HG03442 (cell line): ENCODE measurements at regions not wholly inside any gene's neighbourhood (a gene's known extent, or its start where the extent isn't known, plus 50 kb on each side); places are given as distances from the start of the nearest gene placed in this dataset.

Experiments
- ATAC-seq: cut with Tn5 transposase; IDR thresholded peaks from one replicate; pipeline ENCODE4 v1.9.1; 2021; ENCODE audit warnings: mild to moderate bottlenecking, moderate library complexity; ENCODE audit not compliant: unreplicated experiment

DNA sequence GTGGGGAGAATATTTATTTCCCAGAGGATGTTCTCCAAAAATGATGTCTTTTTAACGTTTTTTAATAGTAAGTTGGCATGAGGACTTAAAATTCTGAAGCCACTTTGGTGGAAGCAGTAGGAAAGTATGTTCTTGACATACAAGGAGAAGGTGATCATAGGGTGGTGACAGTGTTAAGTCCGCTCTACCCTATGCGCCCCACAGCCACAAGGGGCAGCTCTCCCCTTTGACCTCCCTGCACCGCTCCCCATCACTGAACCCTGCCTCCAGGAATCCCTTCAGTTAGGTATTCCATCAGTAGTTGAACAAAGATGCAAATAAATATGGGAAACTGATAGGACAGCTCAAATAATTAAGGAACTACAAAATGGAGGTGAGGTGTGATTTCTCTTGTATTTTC is 111.4 kb downstream of the PLEKHG1 start:
- ATAC-seq = no peak

DNA sequence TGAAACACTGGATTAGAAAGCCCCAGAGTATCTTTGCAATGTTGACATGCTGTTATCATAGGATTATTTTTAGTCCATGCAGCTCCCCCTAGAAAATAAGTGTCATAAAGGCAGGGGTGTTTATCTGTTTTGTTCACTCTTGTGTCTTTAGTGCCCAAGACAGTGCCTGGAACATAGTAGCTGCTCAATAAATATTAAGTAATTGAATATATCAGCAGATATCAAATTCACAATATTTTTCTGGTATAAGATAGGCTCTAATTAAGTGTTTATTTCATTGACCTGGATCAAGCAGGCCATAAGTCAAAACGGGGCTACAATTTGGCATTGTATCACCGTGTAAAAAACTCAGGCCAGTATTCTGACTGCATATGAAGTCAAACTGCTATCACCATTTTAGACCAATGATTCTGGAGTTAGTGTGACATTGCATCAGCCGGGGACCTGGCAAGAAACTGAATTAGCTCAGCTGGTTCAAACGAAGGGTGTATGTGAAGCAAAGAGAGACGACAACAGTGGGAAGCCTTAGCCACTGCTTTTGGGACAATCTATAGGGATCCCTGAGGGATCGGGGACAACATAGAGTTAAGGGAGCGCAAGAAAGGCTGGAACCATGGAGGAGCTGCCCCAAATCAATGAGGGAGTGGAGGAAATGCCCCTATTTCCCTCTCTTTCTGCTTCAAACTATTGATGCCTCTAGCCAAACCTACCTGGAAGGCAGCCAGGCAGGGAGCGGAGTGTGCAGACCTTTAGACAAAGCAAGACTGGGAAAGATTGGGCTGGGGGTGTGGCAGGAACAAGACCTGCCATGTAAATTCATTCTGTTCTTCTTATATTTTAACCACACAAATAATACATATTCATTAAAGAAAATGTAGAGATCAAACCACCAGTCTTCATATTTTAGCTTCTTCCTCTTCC is 112.2 kb downstream of the PLEKHG1 start:
- ATAC-seq = no peak

DNA sequence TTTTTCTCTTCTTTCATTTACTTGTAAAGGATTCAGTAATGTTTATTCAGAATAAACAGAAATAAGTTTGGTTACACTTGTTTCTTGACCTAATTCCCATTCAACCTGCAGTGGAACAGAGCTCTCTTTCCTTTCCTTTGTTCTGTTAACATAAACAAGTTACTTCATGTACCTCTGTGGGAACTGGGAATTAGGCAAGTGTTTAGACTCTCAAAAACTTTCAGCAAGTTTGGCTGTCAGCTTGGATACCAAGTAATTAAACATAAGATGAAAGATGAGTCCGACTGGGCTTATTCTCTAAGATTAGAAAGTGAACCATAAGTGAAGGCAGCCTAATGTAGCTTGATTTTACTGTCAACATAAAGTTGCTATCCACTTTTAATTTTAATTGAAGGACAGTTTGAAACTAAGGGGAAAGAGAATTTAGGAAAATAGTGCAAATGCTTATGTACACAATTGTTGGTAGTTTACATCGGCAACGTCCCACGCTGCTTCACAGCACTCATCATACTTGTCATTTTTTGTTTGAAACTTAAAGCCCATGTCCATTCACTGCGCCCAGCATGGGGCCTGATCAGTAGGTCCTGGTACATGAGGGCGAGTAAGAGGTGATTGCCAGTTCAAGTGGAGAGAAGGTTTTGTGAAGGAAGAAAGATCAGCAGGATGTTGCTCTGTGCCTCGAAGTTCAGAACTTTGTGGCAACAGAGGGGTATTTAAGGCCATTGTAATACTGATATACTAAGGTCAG is 113.0 kb downstream of the PLEKHG1 start:
- no peak for ATAC-seq

DNA sequence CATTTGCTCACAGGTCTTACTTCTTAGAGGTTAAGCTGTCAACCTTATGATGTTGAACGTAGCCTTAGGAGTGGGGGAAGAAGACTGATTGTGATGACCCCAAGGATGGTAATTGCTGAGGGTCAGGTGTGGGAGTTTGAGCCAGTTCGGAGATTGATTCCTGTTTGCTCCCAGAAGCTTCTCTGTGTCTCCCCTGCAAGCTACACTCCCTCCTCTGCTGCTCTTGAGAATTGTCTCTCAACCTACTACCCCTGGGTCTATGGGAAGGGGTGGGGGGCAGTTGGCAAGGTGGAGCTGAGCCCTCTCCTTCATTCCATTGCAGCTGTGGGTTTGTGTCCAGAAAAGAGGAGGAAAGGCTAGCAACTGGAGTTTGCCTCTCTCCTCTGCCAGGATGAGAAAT is 113.8 kb downstream of the PLEKHG1 start:
- ATAC-seq = no peak

DNA sequence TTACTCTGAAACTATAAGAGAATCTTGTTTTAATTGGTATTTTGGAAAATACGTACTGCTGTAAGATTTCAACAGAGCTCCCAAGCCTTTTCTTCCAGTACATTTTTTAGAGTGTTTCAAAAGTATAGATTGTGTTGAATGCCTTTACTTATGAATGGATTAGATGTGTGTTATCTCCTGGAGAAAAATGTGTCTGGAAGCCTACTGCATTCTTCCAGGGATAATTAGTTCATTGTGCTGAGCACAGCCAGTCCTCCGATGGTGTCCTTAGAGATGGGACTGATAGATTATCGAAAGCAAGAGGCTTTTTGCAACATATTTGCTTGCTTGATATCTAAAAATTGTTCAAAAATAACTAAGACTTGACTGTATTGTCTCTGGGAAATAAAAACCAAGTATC is 114.2 kb downstream of the PLEKHG1 start:
- no peak for ATAC-seq

DNA sequence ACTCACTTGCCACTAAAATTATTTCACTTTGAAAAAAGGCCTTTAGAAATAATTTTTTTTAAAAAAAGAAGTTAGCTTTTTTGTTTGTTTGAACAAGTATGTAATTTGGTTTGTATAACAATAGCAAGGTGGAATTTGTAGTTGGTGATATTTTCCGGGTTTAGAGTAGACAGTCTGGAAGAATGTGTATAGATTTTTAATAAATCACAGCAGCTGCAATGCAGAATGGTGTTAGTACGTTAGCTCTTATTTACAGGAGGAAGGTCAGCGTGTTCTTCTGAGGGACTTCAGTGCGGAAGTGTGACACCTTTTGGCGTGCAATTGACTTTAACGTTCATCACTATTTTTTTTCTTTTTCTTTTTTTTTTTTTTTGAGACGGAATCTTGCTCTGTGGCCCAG is 115.4 kb downstream of the PLEKHG1 start:
- ATAC-seq = no peak

DNA sequence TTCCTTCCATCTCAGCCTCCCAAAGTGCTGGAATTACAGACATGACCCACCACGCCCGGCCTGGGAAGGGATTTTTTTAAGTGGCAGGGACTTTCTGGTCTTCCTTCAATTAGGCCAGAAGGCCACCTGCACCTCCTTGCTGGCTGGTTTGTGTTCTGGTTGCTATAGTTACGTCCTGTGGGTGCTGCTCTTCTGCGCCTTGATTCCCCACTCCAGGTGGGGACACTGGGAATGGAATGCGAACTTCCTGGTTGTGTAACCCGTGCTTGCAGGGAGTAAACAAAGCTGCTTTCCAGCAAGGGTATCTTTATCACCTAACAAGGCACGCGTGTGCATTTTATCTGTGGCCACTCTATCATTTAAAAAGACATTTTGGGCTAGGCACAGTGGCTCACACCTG is 117.7 kb downstream of the PLEKHG1 start:
- no peak for ATAC-seq

DNA sequence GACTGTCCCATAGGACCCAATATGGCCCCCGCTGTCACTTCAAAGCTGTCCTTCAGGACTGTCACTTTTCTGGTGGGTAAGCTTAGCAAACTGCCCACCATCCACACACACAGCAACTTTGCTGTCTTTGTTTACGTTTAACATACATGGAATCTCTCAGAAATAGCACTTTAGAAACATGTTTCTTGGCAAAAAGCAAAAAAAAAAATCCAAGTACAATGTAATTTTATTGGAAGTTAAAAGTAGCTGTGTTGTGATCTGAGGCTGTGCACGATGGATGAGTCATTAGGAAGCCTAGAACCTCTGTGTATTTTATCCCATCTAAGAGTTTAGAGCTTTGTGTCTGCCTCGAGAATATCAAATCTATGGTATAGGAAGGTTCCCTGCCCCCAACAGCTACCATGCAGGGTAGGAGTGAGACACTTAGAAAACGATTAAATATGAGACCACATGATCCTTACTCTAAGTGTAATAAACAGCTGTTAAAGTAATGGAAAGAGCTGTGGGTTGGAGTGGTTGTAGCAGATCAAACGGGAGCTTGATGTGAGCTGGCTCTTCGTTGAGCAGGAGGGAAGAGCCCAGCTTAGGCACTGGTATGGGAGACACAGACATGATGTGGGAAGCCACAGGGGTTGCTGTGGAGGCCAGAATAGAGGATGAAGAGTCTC is 119.5 kb downstream of the PLEKHG1 start:
- no peak for ATAC-seq

DNA sequence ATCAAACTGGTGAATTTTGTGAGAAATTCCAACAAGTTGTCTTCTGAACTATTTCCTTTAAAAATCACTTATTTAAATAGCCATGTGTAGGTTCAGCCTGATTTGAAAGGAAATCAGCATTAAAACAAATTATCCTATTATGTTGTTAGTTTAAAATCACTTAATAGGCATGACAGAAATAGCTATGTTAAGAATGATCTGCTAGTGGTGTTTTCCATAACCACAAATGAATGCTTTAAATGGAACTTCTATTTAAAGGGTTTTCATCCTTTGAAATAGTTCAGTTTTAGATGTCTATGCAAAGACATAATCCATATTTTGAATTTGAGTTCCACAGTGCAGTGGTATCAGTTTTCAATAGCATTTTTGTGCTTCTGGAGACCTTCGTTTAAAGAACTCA is 120.1 kb downstream of the PLEKHG1 start:
- ATAC-seq = no peak

DNA sequence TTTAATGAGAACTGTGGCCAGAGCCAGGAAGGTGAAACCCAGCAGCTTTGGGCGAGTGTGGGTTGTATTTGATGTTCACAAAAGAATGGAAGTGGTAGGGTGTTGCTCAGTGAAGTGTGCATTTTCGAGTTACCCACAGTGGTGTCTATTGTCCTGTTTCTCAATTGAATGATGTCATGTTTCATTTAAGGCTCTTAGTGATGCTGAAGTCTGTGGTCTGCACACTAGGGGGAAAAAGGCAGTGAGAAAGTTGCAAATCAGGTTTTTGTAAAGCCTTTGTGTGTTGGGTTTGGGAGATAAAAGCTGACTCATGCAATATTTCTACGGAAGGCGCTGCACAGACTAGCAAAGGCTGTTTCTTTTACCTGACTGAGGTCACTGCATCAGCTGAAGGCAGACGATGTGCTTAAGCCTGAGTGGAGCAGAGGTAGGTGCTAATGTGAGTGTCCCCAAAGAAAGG is 121.1 kb downstream of the PLEKHG1 start:
- ATAC-seq = peak; percentile 99

DNA sequence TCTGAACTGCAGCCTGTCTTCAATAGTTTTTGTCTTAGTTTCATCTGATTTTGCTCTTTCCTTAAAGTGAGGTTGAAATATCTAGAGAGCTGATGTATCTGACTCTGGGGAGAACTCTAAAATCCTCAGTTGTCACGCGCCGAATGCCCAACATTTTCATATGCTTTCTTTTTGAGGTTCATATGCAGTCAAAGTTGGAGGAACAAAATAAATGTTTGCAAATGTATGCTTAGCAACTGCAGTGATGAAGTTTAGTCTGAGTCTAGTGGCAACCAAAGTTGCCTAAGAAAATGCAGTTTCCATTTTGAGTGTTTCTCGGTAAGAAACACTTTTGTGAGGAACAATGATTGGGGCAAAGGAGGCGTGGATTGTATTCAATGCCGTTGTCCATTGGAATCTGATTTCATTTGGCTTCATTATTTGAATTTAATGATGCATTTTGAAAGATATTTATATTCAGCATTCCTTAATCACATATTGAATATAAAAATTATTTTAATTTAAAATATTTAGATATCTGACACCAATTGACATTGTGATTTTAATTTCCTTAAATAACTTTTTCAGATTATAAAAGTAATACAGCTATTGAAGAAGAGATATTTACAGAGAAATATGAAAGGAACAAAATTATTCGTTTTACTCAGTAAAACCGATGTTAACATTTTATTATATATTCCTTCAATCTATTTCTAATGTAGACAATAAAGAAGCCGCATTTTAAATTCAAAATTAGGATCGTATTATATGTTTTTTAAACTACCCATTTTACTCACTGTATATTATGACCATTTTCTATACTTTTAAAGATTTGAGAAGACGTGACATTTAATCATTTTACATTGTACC is 122.0 kb downstream of the PLEKHG1 start:
- no peak for ATAC-seq

DNA sequence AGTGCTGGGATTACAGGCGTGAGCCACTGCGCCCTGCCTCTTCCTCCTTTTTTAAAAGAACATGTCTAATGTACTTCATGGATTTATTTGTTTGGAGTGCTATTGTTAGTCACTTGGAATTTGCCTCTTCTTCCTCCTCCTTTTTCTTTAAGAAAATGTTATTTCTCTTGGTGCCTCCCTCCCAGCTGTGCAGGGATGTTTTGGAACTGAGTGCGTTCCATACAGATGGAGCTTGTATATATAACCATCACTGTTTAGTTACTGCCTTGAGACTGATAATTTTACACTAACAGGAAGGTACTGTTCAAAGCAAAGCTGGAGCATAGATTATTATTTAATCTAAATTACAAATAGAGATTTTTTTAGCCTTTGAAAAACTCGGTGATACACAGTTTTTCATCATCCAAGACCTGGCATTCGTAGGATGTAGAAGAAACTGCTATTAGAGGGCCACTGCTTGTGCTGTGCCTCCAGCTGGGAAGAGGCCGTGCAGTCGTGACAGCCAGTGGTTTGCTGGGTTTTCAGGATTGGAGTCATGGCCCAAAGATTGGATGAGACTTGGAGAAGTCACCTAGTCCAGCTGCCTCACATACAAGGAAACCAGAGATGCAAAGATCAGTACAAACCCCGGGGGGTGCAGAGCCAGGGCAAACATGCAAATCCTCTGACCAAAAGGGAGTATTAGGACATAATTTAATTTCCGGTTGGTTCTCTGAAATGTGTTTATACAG is 123.1 kb downstream of the PLEKHG1 start:
- no peak for ATAC-seq

DNA sequence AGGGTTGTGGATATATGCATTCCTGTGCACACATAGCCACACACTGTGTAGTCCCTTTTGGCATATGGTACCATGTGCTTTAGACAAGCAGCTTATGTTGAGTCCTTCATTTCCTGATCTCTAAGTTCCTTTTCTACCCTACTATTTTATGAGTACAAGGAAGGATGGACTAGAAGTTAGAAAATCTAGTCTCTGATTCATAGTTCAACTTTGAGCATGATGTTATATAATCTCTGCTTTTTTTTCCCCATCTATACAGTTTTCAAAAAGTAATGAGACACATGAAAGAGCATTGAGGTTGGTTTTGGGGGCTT is 123.6 kb downstream of the PLEKHG1 start:
- ATAC-seq = no peak

DNA sequence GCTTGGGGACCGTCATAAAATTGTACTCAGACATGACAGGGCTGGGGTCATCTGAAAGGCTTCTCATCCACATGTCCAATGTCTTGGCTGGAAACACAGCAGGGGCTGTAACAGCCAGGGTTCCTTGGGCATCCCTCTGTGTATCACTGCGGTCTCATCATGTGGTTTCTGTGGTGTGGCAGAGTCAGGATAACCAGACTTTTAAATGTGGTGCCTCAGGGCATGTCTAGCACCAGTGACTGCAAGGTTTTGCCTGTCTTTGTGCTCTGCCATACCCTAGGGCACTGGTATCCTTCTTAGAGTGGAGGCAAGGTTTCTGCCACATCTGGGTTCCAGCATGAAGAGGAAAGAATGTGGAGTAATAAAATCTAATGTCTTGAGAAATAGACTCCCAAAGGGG is 124.2 kb downstream of the PLEKHG1 start:
- no peak for ATAC-seq

DNA sequence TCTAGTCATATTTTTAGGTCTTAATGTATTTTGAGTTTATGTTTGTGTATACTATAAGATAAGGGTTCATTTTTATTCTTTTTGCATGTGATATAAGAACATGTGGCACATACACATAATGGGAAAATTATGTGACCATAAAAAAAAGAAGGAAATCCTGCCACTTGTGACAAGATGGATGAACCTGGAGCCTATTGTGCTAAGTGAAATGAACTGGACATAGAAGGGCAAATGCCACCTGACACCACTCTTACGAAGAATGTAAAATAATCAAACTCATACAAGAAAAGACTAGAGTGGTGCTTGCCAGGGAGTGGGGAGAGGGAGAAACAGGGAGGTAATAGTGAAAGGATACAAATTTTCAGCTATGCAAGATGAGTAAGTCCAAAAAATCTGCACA is 126.1 kb downstream of the PLEKHG1 start:
- no peak for ATAC-seq

DNA sequence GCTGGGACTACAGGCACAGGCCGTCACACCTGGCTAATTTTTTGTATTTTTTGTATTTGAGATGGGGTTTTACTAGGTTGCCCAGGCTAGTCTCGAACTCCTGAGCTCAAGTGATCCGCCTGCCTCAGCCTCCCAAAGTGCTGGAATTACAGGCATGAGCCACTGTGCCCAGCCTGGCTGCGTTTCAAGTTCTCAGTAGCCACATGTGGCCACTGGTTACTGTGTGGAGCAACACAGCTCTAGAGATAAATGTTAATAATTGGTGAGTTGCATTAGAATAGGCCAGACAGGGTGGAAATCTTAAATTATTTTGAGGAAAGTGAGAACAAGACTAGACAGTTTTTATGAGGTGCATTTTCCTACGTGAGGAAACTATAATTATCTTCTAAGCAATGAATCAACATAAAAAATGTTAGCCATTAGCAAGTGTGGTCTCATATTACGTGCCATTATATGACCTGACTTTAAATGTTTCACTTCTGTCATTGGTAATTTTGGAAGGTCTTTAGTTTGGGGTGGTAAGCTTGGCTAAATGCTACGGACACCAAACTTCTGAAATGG is 129.6 kb downstream of the PLEKHG1 start:
- ATAC-seq = no peak

DNA sequence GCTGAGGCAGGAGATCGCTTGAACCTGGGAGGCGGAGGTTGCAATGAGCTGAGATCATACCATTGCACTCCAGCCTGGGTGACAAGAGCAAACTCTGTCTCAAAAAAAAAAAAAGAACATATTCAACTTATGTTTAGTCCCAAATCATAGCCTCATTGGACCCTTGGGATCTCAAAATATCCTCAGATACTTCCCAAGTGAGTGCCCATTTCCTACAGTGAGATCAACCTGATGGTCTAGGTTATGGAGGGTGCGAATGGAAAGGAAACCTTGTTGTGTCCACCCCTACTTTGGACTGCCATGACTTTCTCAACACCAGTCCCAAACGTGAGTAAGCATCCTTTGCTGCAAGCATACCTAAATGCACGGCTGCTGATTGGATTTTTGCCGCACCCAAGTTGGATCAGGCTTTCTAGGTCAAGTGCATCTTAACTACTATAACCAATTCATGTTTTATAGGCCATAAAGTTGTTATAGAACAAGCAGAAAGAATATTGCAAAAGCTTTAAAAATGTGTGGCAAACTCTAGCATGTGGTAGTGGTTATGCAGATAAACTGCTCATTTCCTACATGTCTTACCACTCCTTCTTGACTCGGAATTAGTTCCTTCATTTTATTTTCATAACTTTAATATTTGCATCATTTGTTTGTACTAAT is 131.2 kb downstream of the PLEKHG1 start:
- ATAC-seq = no peak

DNA sequence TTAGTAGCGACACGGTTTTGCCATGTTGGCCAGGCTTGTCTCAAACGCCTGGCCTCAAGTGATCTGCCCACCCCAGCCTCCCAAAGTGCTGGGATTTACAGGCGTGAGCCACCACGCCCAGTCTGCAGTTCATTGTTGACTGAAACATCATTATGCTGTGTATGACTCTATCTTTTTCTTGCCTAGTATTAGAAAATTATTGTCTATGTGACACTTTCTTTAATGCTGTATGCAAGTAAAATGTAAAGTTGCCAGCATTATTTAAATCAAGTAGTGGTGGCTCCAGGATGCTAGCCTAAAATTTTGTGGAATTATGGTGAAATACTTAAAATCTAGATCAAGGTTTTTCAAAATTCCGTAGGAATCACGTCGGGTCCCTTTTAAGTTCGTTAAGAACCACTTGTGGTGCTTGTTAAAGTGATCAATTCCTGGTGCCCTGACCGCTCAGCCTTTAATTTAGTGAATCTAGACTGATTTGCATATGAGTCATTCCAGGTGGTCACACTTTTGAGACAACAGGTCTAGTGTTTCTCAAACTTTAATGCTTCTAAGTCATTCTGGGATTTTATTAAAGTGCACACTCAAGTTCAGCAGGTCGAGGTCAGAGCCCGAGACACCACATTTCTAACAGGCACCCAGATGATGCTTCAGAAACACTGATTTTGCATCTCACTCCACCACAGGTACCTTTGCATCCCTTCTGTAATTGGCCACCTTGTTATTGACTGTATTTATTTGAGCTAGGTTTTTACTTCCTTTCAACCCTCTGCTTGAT is 132.6 kb upstream of the MTHFD1L start:
- peak; percentile 66 for ATAC-seq

DNA sequence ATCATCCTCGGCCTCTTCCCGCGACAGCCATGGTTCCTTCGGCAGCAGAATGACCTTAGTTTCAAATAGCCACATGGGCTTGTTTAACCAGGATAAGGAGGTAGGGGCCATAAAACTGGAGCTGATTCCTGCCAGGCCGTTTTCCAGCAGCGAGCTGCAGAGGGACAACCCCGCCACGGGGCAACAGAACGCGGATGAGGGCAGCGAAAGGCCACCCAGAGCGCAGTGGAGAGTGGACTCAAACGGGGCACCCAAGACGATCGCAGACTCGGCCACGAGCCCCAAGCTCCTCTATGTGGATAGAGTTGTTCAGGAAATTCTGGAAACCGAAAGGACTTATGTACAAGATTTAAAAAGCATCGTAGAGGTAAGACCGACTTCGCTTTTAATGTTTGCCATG is 131.8 kb upstream of the MTHFD1L start:
- no peak for ATAC-seq
